IMR-90 (cell line): ENCODE measurements at regions not wholly inside any gene's neighbourhood (a gene's known extent, or its start where the extent isn't known, plus 50 kb on each side); places are given as distances from the start of the nearest gene placed in this dataset.

ENCODE experiments used
- ATAC-seq: fragments of 200-7000 bp; cut with Tn5 transposase; 2 replicates; pipeline ENCODE4 v1.9.1; 2020; ENCODE audit warnings: low read depth, mild to moderate bottlenecking, moderate library complexity
- BruUV-seq: library from RNA; stranded (reverse); fragments of 400-500 nt; replicated peaks from 2 replicates; lab custom pipeline; 2021; lab: Mats Ljungman, UMichigan
- CTCF ChIA-PET: fragments of 300-600 bp; formaldehyde crosslinking; extraction: SDS; loops from one replicate; lab custom pipeline; 2021; ENCODE audit warnings: antibody characterized with exemption; lab: Yijun Ruan, JAX
- POLR2A ChIA-PET: fragments of 300-600 bp; sonication (Branson Sonifier 250); formaldehyde crosslinking; loops from one replicate; lab custom pipeline; 2022; ENCODE audit warnings: antibody characterized with exemption; ENCODE audit not compliant: unreplicated experiment; lab: Charles Lee
- DNase-seq: peaks from one replicate; pipeline ENCODE4 v3.0.0; 2013
- H2AFZ ChIP-seq: replicated peaks from 2 replicates; pipeline ENCODE3; 2013; ENCODE audit warnings: low read length, mild to moderate bottlenecking; ENCODE audit not compliant: poor library complexity
- H2AK5ac ChIP-seq: 2 replicates; pipeline ENCODE4 v1.6.1; 2013; ENCODE audit warnings: low read depth, low read length, inconsistent platforms
- H2AK9ac ChIP-seq: replicated peaks from 2 replicates; pipeline ENCODE3; 2013; ENCODE audit warnings: mild to moderate bottlenecking, low read depth, low read length, moderate library complexity; ENCODE audit not compliant: poor library complexity
- H2BK120ac ChIP-seq: 2 replicates; pipeline ENCODE4 v1.6.1; 2013; ENCODE audit warnings: low read depth, low read length, inconsistent platforms
- H2BK15ac ChIP-seq: 3 replicates; pipeline ENCODE4 v1.6.1; 2013; ENCODE audit warnings: low read depth, low read length, inconsistent platforms
- H2BK20ac ChIP-seq: 2 replicates; pipeline ENCODE4 v1.6.1; 2013; ENCODE audit warnings: low read depth, mild to moderate bottlenecking, inconsistent platforms, low read length, moderate library complexity
- H2BK5ac ChIP-seq: 2 replicates; pipeline ENCODE4 v1.6.1; 2013; ENCODE audit warnings: mild to moderate bottlenecking, low read depth, low read length, inconsistent platforms; ENCODE audit not compliant: poor library complexity, severe bottlenecking
- H3K14ac ChIP-seq: replicated peaks from 2 replicates; pipeline ENCODE4 v1.6.1; 2013; ENCODE audit warnings: low read depth, low read length, inconsistent platforms
- H3K18ac ChIP-seq: 2 replicates; pipeline ENCODE4 v1.6.1; 2013; ENCODE audit warnings: low read depth, low read length, control low read depth
- H3K23ac ChIP-seq: 2 replicates; pipeline ENCODE4 v1.6.1; 2013; ENCODE audit warnings: low read depth, low read length, inconsistent platforms
- H3K27ac ChIP-seq: 2 replicates; pipeline ENCODE4 v1.5.1; 2013; ENCODE audit warnings: mild to moderate bottlenecking, control low read depth, low read length; ENCODE audit not compliant: insufficient read depth
- H3K27me3 ChIP-seq: 2 replicates; pipeline ENCODE4 v1.6.1; 2013; ENCODE audit warnings: low read length; ENCODE audit not compliant: control insufficient read depth, insufficient read depth
- H3K36me3 ChIP-seq: 2 replicates; pipeline ENCODE4 v1.6.1; 2013; ENCODE audit warnings: low read length, mixed read lengths; ENCODE audit not compliant: control insufficient read depth, insufficient read depth
- H3K4ac ChIP-seq: 2 replicates; pipeline ENCODE4 v1.6.1; 2013; ENCODE audit warnings: low read depth, low read length, inconsistent platforms
- H3K4me1 ChIP-seq: 2 replicates; pipeline ENCODE4 v1.6.1; 2013; ENCODE audit warnings: low read length, mixed read lengths; ENCODE audit not compliant: control insufficient read depth, insufficient read depth
- H3K4me2 ChIP-seq: 2 replicates; pipeline ENCODE4 v1.6.1; 2013; ENCODE audit warnings: low read depth, mild to moderate bottlenecking, control low read depth, low read length, moderate library complexity
- H3K4me3 ChIP-seq: 2 replicates; pipeline ENCODE4 v1.5.1; 2013; ENCODE audit warnings: low read depth, mild to moderate bottlenecking, control low read depth, low read length, moderate library complexity; ENCODE audit not compliant: insufficient read depth
- H3K56ac ChIP-seq: 2 replicates; pipeline ENCODE4 v1.6.1; 2013; ENCODE audit warnings: low read length, inconsistent platforms; ENCODE audit not compliant: insufficient read depth; ENCODE audit errors: extremely low read depth
- H3K79me1 ChIP-seq, 2 experiments: 2 replicates each; pipeline ENCODE4 v1.6.1; 2013; ENCODE audit warnings: low read length in 2 of 2, inconsistent platforms in 1 of 2, low read depth in 1 of 2
- H3K9ac ChIP-seq: 2 replicates; pipeline ENCODE4 v1.6.1; 2013; ENCODE audit warnings: low read depth, low read length, control low read depth
- H3K9me1 ChIP-seq: 2 replicates; pipeline ENCODE4 v1.6.1; 2013; ENCODE audit warnings: low read length, inconsistent platforms; ENCODE audit not compliant: insufficient read depth
- H3K9me3 ChIP-seq: 2 replicates; pipeline ENCODE4 v1.6.1; 2013; ENCODE audit warnings: low read length; ENCODE audit not compliant: control insufficient read depth, insufficient read depth
- H4K20me1 ChIP-seq: 2 replicates; pipeline ENCODE4 v1.6.1; 2013; ENCODE audit warnings: low read length, inconsistent platforms; ENCODE audit not compliant: insufficient read depth
- H4K5ac ChIP-seq: 2 replicates; pipeline ENCODE4 v1.6.1; 2013; ENCODE audit warnings: mild to moderate bottlenecking, low read depth, low read length, control low read depth
- H4K8ac ChIP-seq, 2 experiments: 2 replicates each; pipeline ENCODE4 v1.6.1; 2013; ENCODE audit warnings: low read depth in 2 of 2, low read length in 2 of 2, control low read depth in 1 of 2, inconsistent platforms in 1 of 2
- H4K91ac ChIP-seq: 2 replicates; pipeline ENCODE4 v1.6.1; 2013; ENCODE audit warnings: low read depth, low read length, inconsistent platforms; ENCODE audit not compliant: insufficient read depth
- BHLHE40 ChIP-seq: fragments of 150-350 bp; IDR thresholded peaks from 2 replicates; pipeline ENCODE4 v1.6.1; 2016; ENCODE audit warnings: mild to moderate bottlenecking, low read depth, low read length
- CEBPB ChIP-seq: IDR thresholded peaks from 2 replicates; pipeline ENCODE4 v1.6.1; 2012; ENCODE audit warnings: low read depth, low read length, improper control_type of control experiment
- CHD1 ChIP-seq: IDR thresholded peaks from 2 replicates; pipeline ENCODE4 v1.6.1; 2012; ENCODE audit warnings: low read depth, low read length, improper control_type of control experiment
- CTCF ChIP-seq: conservative IDR thresholded peaks from 2 replicates; pipeline ENCODE4 v1.5.1; 2012; ENCODE audit warnings: mild to moderate bottlenecking, low read depth, low read length, improper control_type of control experiment
- FOS ChIP-seq: fragments of 150-350 bp; IDR thresholded peaks from 2 replicates; pipeline ENCODE4 v1.6.1; 2016; ENCODE audit warnings: low read depth, low read length
- MAZ ChIP-seq: IDR thresholded peaks from 2 replicates; pipeline ENCODE4 v1.6.1; 2012; ENCODE audit warnings: low read depth, mild to moderate bottlenecking, low read length, improper control_type of control experiment, moderate library complexity, borderline replicate concordance
- MXI1 ChIP-seq: IDR thresholded peaks from 2 replicates; pipeline ENCODE4 v1.6.1; 2012; ENCODE audit warnings: low read depth, mild to moderate bottlenecking, low read length, moderate library complexity, borderline replicate concordance
- NFE2L2 ChIP-seq: fragments of 150-350 bp; IDR thresholded peaks from 2 replicates; pipeline ENCODE4 v1.6.1; 2016; ENCODE audit warnings: low read depth, mild to moderate bottlenecking, low read length
- RFX5 ChIP-seq: IDR thresholded peaks from 2 replicates; pipeline ENCODE4 v1.8.0; 2012; ENCODE audit warnings: low read depth, mild to moderate bottlenecking, low read length, moderate library complexity
- USF2 ChIP-seq: fragments of 150-350 bp; IDR thresholded peaks from 2 replicates; pipeline ENCODE4 v1.6.1; 2017; ENCODE audit warnings: mild to moderate bottlenecking, antibody characterized with exemption, low read length, low read depth
- WGBS, 2 experiments: methylation state at CpG; one replicate each; pipeline versions ENCODE4 v1.1.5 to v1.1.7; 2013; ENCODE audit warnings: missing lambda C conversion rate in 2 of 2; ENCODE audit not compliant: insufficient read length in 1 of 2; ENCODE audit errors: extremely low coverage in 2 of 2; 5-methylcytosine and 5-hydroxymethylcytosine counted together
- dilution Hi-C: fragments of 300-500 bp; cut with HindIII; formaldehyde crosslinking; loops from one replicate; pipeline ENCODE4 v1.14.3; 2018; ENCODE audit warnings: low sequenced_read_pairs; ENCODE audit not compliant: unreplicated experiment
- in situ Hi-C: fragments of 300-500 bp; cut with MboI; formaldehyde crosslinking; loops from 3 replicates; pipeline ENCODE4 v1.14.3; 2019; ENCODE audit warnings: low sequenced_read_pairs, inconsistent platforms, mixed read lengths
- intact Hi-C: fragments of 100-400 bp; cut with micrococcal nuclease; formaldehyde crosslinking; loops from 2 replicates; pipeline ENCODE4 v1.10.0; 2022

- CTCF ChIA-PET = interaction anchor here (0.6 kb wide), 1 partner anchor 723 kb away, joined by 3 read pairs; no protein-coding TSS in a partner anchor
- dilution Hi-C loops = no loop called here
Observed at GRCh38 chr18:73990258-73990657, 157.4 kb downstream of the FBXO15 start.

More at GRCh38 chr18:73990258-73990657, 157.4 kb downstream of the FBXO15 start:
- in situ Hi-C loops = no loop called here
- Histone ChIP-seq H2BK5ac (no peak overlapping the region), H3K79me1 (no peaks in the 10 kb centered on the region), H4K8ac (no peak overlapping the region), H2BK120ac (no peak overlapping the region), H3K9me3 (no peaks in the 10 kb centered on the region), H2AK9ac (no peak overlapping the region), H2BK15ac (no peak overlapping the region), H4K91ac (no peak overlapping the region), H4K5ac (no peak overlapping the region), H2BK20ac (no peak overlapping the region), H2AK5ac (no peak overlapping the region), H3K27me3 (no peaks in the 10 kb centered on the region), H3K4me2 (no peak overlapping the region), H3K36me3 (no peaks in the 10 kb centered on the region), H4K20me1 (no peaks in the 10 kb centered on the region), H3K9ac (no peak overlapping the region), H2AFZ (no peak overlapping the region), H3K23ac (no peak overlapping the region), H3K18ac (no peak overlapping the region), H3K4me1 (no peaks in the 10 kb centered on the region; the same call in 1 of the 2 replicates), H3K27ac (no peak overlapping the region), H3K4ac (no peak overlapping the region), H3K14ac (no peak overlapping the region), H3K4me3 (no peak overlapping the region), H3K9me1 (no peaks in the 10 kb centered on the region; the same call in 1 of the 2 replicates), H3K56ac (no peak overlapping the region)
- TF ChIP-seq MXI1 (no peak), USF2 (no peak), MAZ (no peak), RFX5 (no peak), BHLHE40 (no peak), CHD1 (no peak), NFE2L2 (no peak), FOS (no peak), CEBPB (no peak), CTCF (no peak)
- ATAC-seq (no peak), DNase-seq (no peak)
- POLR2A ChIA-PET = no interaction called here
- BruUV-seq = no TSS peak
- WGBS, 2 experiments = 60% methylated on average over 1 of the region's 6 CpGs; no CpG with 5 or more reads in 1 of the 2 experiments
- intact Hi-C loops = no loop called here
